Astrocyte of the cerebellum (primary cell): ENCODE measurements at regions not wholly inside any gene's neighbourhood (a gene's known extent, or its start where the extent isn't known, plus 50 kb on each side); places are given as distances from the start of the nearest gene placed in this dataset.

Experiments
- DNase-seq: peaks from one replicate; pipeline ENCODE4 v3.0.0-alpha.2; 2011; ENCODE audit warnings: low read depth
- H3K4me3 ChIP-seq: 2 replicates; pipeline ENCODE4 v1.5.1; 2011; ENCODE audit warnings: mild to moderate bottlenecking, low read depth, low read length, moderate library complexity
- in situ Hi-C: cut with HindIII; loops from 2 replicates; pipeline ENCODE4 v1.10.0; 2017; ENCODE audit warnings: low sequenced_read_pairs
- TF ChIP-seq, protein P1 (sequence below): IDR thresholded peaks from 2 replicates; pipeline ENCODE4 v1.5.1; 2012; ENCODE audit warnings: low read length, low read depth, moderate library complexity, mild to moderate bottlenecking; ENCODE audit errors: missing control alignments

DNA sequence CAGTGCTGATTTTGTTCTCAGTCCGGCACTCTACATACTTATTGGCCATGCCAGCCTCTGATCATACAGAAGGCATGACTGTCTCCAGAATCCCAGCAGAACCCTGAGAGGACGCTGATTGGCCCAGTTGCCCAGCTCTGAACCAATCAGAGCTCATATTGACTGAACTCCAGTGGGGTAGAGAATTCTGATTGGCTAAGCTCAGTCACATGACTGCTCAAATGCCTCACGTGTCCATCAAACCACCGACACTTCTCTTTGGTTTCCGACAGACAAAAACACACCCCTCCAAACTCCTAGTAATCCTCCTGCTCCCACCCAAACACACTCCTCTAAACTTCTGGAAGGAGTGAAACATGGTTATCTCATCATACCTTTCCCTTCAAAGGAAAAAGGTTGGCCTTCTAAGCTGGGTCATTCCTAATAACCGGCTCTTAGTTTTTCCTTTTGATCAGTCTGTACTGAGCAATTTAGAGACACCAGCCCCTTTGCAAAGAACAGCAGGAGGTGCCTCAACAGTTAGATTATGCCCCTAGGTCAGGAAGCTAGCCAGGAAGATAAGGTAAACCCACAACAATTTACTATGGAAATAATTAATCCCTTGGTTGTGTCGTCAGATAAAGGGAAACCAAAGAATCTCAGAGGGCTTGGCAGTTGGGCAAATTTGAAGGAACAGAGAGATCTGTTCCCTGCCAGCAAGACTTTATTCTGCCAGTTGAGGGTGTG, 187.8 kb downstream of the TLE3 start:
- TF ChIP-seq, protein P1, sequence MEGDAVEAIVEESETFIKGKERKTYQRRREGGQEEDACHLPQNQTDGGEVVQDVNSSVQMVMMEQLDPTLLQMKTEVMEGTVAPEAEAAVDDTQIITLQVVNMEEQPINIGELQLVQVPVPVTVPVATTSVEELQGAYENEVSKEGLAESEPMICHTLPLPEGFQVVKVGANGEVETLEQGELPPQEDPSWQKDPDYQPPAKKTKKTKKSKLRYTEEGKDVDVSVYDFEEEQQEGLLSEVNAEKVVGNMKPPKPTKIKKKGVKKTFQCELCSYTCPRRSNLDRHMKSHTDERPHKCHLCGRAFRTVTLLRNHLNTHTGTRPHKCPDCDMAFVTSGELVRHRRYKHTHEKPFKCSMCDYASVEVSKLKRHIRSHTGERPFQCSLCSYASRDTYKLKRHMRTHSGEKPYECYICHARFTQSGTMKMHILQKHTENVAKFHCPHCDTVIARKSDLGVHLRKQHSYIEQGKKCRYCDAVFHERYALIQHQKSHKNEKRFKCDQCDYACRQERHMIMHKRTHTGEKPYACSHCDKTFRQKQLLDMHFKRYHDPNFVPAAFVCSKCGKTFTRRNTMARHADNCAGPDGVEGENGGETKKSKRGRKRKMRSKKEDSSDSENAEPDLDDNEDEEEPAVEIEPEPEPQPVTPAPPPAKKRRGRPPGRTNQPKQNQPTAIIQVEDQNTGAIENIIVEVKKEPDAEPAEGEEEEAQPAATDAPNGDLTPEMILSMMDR = no peak
- no peak overlapping the region for H3K4me3 ChIP-seq
- DNase-seq = no peak
- in situ Hi-C loops = no loop called here

DNA sequence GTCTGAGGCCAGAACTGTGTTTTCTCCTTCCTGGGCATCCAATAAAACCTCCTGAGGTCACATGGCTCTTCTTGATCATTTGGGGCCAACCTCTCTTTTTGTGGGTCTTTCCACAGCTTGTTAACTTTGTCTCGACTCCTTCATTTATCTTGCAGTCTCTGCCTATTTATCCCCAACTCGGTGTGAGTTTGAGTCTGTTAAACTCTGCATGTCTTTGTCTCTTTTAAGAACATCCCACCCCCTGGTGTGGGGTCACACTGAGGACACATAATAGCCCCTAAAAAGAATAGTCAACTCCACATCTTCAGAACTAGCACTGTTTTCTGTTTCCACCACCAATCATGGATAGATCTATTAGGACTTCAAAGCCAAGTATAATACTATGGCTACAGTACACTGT, 187.2 kb downstream of the TLE3 start:
- TF ChIP-seq, protein P1 = no peak
- in situ Hi-C loops = no loop called here
- H3K4me3 ChIP-seq = no peak overlapping the region
- DNase-seq = no peak

DNA sequence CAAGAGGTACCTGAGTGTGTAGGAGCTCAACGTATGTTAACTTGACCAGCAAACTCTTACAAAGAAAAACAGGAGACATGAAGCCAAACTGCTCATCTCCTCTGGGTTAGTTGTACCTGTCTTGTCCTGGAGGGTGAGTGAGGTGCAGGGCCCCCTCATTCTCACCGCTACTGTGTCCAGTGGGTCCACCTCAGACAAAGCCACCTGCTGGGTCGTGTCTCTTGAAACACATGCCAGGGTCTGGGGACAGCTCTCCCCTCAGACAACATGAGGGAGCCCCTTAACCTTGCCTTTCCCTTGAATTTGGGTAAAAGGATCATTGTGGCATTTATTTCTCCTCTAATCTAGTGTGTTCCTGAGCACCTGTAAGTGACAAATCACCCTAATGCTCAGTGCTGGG, 185.6 kb downstream of the TLE3 start:
- no peak for DNase-seq
- TF ChIP-seq, protein P1 = no peak
- in situ Hi-C loops = no loop called here

DNA sequence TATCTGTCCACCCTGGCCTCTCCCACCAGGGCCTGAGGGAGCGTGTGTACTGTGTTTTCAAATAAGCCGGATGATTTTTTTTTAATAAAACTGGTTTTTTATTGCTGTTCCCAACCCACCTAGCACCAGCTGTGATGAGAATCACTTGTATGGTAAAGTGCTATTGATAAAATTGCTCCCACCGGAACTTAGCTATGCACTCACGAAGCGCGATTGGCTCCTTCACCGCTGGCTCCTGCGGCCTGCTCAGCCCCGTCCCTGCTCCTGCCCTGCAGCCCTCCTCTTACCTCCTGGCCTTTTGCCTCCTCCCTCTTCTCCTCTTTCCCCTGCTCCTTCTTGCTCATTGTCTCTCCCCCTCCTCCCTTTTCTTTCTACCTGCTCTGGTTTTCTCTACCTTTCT, 183.7 kb downstream of the TLE3 start:
- TF ChIP-seq, protein P1 = no peak
- no peak overlapping the region for H3K4me3 ChIP-seq
- in situ Hi-C loops = no loop called here
- no peak for DNase-seq

More for the DNA sequence above, 185.6 kb downstream of the TLE3 start:
- H3K4me3 ChIP-seq = no peak overlapping the region

DNA sequence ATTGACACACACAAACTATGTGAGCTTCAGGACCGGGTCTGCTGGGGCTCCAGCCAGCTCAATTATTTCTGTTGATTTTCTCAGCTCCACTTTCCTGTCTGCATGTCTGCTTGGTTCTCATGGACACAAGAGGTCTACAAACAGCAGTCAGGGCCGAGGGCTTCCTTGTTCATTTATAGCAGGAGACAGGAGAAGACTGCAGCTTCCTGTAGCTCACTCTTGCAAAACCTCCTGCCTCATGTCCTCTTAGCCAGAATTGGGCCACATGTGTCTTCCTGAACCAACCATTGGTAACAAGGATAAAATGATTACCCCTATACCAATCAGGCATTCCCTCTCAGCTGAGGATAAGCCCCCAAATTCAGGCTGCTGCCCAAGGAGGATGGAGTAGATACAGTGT, 182.8 kb downstream of the TLE3 start:
- in situ Hi-C loops = no loop called here
- no peak overlapping the region for H3K4me3 ChIP-seq
- TF ChIP-seq, protein P1 = no peak
- no peak for DNase-seq

DNA sequence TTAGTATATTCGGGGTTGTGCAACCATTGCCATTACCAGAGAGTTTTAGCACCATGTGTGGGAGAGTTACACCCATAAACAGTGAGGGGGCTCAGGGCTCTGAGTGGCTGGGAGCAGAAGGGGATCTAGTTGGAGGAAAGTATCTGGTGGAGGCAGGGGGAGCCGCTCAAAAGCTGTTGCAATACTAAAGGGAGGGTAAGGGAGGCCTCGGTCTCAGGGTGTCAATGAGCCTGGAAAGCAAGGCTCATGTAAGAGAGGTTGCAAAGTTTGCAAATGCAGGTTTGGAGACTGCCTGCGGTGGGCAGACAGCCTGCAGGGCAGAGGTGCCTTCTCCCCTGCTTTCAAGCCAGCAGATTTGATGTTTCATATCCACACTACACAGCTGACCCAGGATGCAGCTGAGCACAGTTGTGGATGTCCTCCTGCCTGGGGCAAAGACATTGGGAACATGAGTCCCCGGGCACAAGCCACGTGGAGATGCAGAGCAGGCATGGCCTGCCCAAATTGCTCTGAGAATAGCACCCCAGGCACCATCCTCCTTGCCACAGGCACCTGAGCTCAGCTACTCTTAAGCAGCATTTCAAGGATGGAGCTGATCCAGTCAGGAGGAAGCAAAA, 181.4 kb downstream of the TLE3 start:
- TF ChIP-seq, protein P1 = no peak
- DNase-seq = no peak
- in situ Hi-C loops = no loop called here
- no peak overlapping the region for H3K4me3 ChIP-seq
